Mucosa of descending colon (tissue), 3 donors: ENCODE measurements at regions not wholly inside any gene's neighbourhood (a gene's known extent, or its start where the extent isn't known, plus 50 kb on each side); places are given as distances from the start of the nearest gene placed in this dataset.

Source experiments
- ATAC-seq: fragments of 200-7000 bp; cut with Tn5 transposase; one replicate; pipeline ENCODE4 v1.9.1; 2020; ENCODE audit warnings: mild to moderate bottlenecking, moderate library complexity
- DNase-seq, 3 donors: peaks; one replicate each; pipeline ENCODE4 v3.0.0-alpha.2; 2020
- H3K36me3 ChIP-seq: fragments of 200-600 bp; one replicate; pipeline ENCODE4 v1.8.0; 2021; ENCODE audit warnings: low read depth, mild to moderate bottlenecking
- H3K4me1 ChIP-seq: fragments of 200-600 bp; one replicate; pipeline ENCODE4 v1.8.0; 2021; ENCODE audit warnings: low read depth, mild to moderate bottlenecking
- H3K4me3 ChIP-seq: fragments of 200-600 bp; one replicate; pipeline ENCODE4 v1.8.0; 2021; ENCODE audit warnings: mild to moderate bottlenecking
- H3K9me3 ChIP-seq: fragments of 200-600 bp; one replicate; pipeline ENCODE4 v1.8.0; 2021; ENCODE audit warnings: mild to moderate bottlenecking
- CTCF ChIP-seq: fragments of 200-600 bp; IDR thresholded peaks from one replicate; pipeline ENCODE4 v1.8.0; 2022; ENCODE audit warnings: antibody characterized with exemption, mild to moderate bottlenecking
- intact Hi-C, 2 donors: fragments of 100-400 bp; cut with DNase I in 1 of 2; cut with micrococcal nuclease in 1 of 2; formaldehyde crosslinking; loops; one replicate each; pipeline versions ENCODE4 v1.11.0 to v1.11.1; 2022; cut with DNase I, micrococcal nuclease
- donor health status: DM: no; HTN: no; CAD: no; lungs with moderate emphysema.
- donor health status: DM: no; HTN: no; CAD: no.
- donor health status: DM: no; HTN: yes; CAD: no.

GRCh38 chr2:105580870-105581554 is 163.7 kb upstream of the NCK2 start:
- DNase-seq: no peak
- Histone ChIP-seq H3K4me1 (peaks cover 23% of the 10 kb centered on the region), H3K36me3 (no peaks in the 10 kb centered on the region), H3K9me3 (no peaks in the 10 kb centered on the region), H3K4me3 (no peak overlapping the region)
- no peak for ATAC-seq
- intact Hi-C loops: no loop called here
- no peak for TF ChIP-seq CTCF

- TF ChIP-seq CTCF: no peak
- ATAC-seq: peak; percentile 12
- no peaks in the 10 kb centered on the region for H3K36me3 ChIP-seq
- peaks cover 23% of the 10 kb centered on the region for H3K4me1 ChIP-seq
- DNase-seq: no peak
- H3K9me3 ChIP-seq: no peaks in the 10 kb centered on the region
- intact Hi-C loops: no loop called here
- H3K4me3 ChIP-seq: no peak overlapping the region
These were observed 164.5 kb upstream of the NCK2 start for GRCh38 chr2:105580216-105580615.

GRCh38 chr2:105578166-105578565 is 166.5 kb upstream of the NCK2 start:
- intact Hi-C loops: no loop called here
- peak; percentile 63 for ATAC-seq

GRCh38 chr2:105577762-105578161 is 166.9 kb upstream of the NCK2 start:
- intact Hi-C loops: no loop called here
- Histone ChIP-seq H3K4me1 (peaks cover 11% of the 10 kb centered on the region), H3K9me3 (no peaks in the 10 kb centered on the region), H3K36me3 (no peaks in the 10 kb centered on the region), H3K4me3 (no peak overlapping the region)
- DNase-seq: no peak
- no peak for TF ChIP-seq CTCF
- no peak for ATAC-seq

More at GRCh38 chr2:105578166-105578565, 166.5 kb upstream of the NCK2 start:
- H3K9me3 ChIP-seq: no peaks in the 10 kb centered on the region
- TF ChIP-seq CTCF: no peak
- H3K4me1 ChIP-seq: peaks cover 13% of the 10 kb centered on the region
- H3K4me3 ChIP-seq: no peak overlapping the region
- no peaks in the 10 kb centered on the region for H3K36me3 ChIP-seq
- DNase-seq: peak in 1 of 3 donors; percentile 49

- DNase-seq: peak in 2 of 3 donors; percentile 13 to 41
- no peak overlapping the region for H3K4me3 ChIP-seq
- intact Hi-C loops: no loop called here
These were observed 168.1 kb upstream of the NCK2 start for GRCh38 chr2:105576440-105577241.

More at GRCh38 chr2:105576440-105577241, 168.1 kb upstream of the NCK2 start:
- no peaks in the 10 kb centered on the region for H3K9me3 ChIP-seq
- peak; percentile 28 for TF ChIP-seq CTCF
- ATAC-seq: peak; percentile 65
- no peaks in the 10 kb centered on the region for H3K36me3 ChIP-seq
- peaks cover under 1% of the 10 kb centered on the region for H3K4me1 ChIP-seq
